ENCODE measurements at regions not wholly inside any gene's neighbourhood (a gene's known extent, or its start where the extent isn't known, plus 50 kb on each side); places are given as distances from the start of the nearest gene placed in this dataset.

DNA sequence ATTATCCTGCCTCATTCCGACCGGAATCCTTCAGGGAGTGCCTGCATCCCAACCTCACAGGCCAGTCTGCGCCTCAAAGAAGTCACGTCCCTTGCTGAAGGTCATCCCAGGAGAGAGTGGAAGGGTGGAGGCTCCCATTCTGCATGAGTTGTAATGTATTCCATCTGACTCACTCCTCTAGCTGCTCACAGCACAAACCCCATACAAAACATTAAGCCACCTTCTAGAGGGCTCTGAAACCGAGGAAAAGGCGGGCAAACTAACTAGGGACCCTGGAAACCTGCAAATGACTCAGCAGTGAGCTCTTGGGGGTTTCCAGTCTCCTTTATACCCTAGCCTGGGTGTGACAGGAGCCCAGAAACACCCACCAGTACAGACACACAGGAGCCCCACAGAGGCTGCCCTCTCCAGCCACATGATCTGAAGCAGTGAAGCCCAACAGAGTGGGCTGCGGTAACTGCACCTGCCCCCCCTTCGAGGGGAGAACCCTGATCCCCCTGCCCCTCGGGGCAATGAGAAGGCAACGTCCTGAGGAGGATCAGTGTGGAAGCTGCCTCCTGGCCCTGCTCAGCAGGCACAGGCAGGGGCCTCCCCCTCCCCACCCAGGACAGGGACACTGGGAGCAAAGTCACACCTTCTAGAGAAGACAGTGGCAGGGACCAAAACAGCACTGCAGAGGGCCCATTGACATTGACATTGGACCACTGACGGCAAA lies 69.3 kb upstream of the SNTG2 start:
- H3K4me3 ChIP-seq (ENCODE audit: low read depth, low read length) = no peak overlapping the region
- TF ChIP-seq, protein P1, sequence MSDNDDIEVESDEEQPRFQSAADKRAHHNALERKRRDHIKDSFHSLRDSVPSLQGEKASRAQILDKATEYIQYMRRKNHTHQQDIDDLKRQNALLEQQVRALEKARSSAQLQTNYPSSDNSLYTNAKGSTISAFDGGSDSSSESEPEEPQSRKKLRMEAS (IDR thresholded peaks at IDR 0.05; ENCODE audit: low read depth, low read length) = no peak
- TF ChIP-seq CTCF (IDR thresholded peaks at IDR 0.05; ENCODE audit: low read depth, low read length) = no peak
- no peak for TF ChIP-seq MYC (IDR thresholded peaks at IDR 0.05; ENCODE audit: low read depth, low read length)
- no peak for TF ChIP-seq POLR2A (IDR thresholded peaks at IDR 0.05; ENCODE audit: extremely low read depth, insufficient read length)
- no peak for DNase-seq (ENCODE audit: low read depth)

GRCh38 chr2:880201-880970 lies 70.3 kb upstream of the SNTG2 start:
- TF ChIP-seq, protein P1 (IDR thresholded peaks at IDR 0.05; ENCODE audit: low read depth, low read length) = no peak
- TF ChIP-seq CTCF (IDR thresholded peaks at IDR 0.05; ENCODE audit: low read depth, low read length) (no peak), POLR2A (IDR thresholded peaks at IDR 0.05; ENCODE audit: extremely low read depth, insufficient read length) (no peak), MYC (IDR thresholded peaks at IDR 0.05; ENCODE audit: low read depth, low read length) (no peak)
- no peak for DNase-seq (ENCODE audit: low read depth)
- no peak overlapping the region for H3K4me3 ChIP-seq (ENCODE audit: low read depth, low read length)

DNA sequence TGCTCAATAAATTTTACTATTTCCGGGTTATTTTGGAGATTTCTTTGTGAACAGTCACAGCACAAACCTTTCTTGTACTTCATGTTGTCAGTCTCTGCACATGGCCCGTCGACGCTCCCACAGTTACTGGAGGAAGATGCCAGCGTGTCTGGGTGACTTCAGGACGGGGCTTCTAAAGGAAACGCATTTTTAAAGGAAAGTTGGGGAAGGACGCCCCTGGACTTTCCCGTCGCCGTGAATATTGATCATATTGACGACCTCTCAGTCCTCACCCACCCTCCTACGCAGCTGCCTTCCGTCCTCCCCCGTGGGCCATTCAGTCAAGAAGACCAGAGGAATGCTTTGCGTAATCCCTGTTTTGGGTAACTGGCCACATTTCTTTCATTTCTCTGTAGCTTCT lies 71.1 kb upstream of the SNTG2 start:
- DNase-seq (ENCODE audit: low read depth) = no peak
- no peak overlapping the region for H3K4me3 ChIP-seq (ENCODE audit: low read depth, low read length)
- TF ChIP-seq, protein P1 (IDR thresholded peaks at IDR 0.05; ENCODE audit: low read depth, low read length) = no peak
- TF ChIP-seq MYC (IDR thresholded peaks at IDR 0.05; ENCODE audit: low read depth, low read length) (no peak), CTCF (IDR thresholded peaks at IDR 0.05; ENCODE audit: low read depth, low read length) (no peak), POLR2A (IDR thresholded peaks at IDR 0.05; ENCODE audit: extremely low read depth, insufficient read length) (no peak)

DNA sequence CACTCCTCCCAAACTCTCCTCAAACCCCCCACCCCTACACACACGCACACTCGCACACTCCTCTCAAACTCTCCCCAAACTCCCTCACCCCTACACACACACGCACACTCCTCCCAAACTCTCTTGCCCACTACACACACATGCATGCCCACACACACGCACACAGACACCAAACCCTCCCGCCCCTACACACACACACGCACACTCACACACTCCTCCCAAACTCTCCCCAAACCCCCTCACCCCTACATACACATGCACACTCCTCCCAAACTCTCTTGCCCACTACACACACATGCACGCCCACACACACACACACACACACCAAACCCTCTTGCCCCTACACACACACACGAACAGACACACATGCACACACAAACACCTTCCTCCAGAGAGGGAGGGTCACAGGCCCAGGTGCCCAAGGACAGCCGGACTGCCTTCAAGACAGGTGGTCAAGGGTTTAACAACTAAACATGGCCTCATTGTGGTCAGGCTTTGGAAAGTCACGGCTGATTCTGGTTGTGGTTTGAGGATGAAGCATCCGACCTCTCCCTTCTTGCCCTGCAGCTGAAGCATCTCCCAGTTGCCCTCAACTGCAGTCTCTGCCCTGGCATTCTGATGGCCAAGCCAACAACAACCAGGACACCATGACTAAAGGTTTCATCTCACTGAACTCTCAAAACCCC lies 72.3 kb upstream of the SNTG2 start:
- TF ChIP-seq POLR2A (IDR thresholded peaks at IDR 0.05; ENCODE audit: extremely low read depth, insufficient read length) (no peak), CTCF (IDR thresholded peaks at IDR 0.05; ENCODE audit: low read depth, low read length) (no peak), MYC (IDR thresholded peaks at IDR 0.05; ENCODE audit: low read depth, low read length) (no peak)
- TF ChIP-seq, protein P1 (IDR thresholded peaks at IDR 0.05; ENCODE audit: low read depth, low read length) = no peak
- no peak for DNase-seq (ENCODE audit: low read depth)

DNA sequence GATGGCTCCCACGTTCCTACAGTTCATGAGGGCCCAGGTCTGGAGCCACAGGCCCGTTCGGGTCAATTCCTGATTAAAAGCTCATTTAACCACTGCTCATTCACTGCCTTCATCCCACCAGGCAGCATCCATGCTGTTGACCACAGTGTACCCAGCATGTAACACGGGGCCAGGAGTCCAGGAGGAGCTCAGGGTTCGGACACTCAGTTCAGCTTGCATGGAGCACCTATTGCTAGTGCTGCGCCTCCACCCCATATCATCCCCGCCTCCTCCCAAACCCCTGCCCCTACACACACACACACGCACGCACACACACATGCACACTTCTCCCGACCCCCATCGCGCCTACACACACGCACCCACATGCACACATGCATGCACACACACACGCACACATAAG lies 72.9 kb upstream of the SNTG2 start:
- H3K4me3 ChIP-seq (ENCODE audit: low read depth, low read length) = no peak overlapping the region
- TF ChIP-seq, protein P1 (IDR thresholded peaks at IDR 0.05; ENCODE audit: low read depth, low read length) = no peak
- TF ChIP-seq POLR2A (IDR thresholded peaks at IDR 0.05; ENCODE audit: extremely low read depth, insufficient read length) (no peak), CTCF (IDR thresholded peaks at IDR 0.05; ENCODE audit: low read depth, low read length) (no peak), MYC (IDR thresholded peaks at IDR 0.05; ENCODE audit: low read depth, low read length) (no peak)
- no peak for DNase-seq (ENCODE audit: low read depth)

More for the DNA sequence above, 72.3 kb upstream of the SNTG2 start:
- no peak overlapping the region for H3K4me3 ChIP-seq (ENCODE audit: low read depth, low read length)

All from NB4 (cell line).